LHCN-M2 (cell line): ENCODE measurements at regions not wholly inside any gene's neighbourhood (a gene's known extent, or its start where the extent isn't known, plus 50 kb on each side); places are given as distances from the start of the nearest gene placed in this dataset.
A peak's percentile ranks its signal among the peaks of the same experiment; 100 is the strongest.

Experiments used
- DNase-seq: peaks from one replicate; pipeline ENCODE4 v3.0.0-alpha.2; 2012; ENCODE audit warnings: low read depth

- no peak for DNase-seq
These were observed 166.5 kb upstream of the PPP1R2C start for GRCh38 chrX:42944381-42944998.

GRCh38 chrX:42946544-42947194 lies 168.7 kb upstream of the PPP1R2C start:
- DNase-seq = no peak

DNA sequence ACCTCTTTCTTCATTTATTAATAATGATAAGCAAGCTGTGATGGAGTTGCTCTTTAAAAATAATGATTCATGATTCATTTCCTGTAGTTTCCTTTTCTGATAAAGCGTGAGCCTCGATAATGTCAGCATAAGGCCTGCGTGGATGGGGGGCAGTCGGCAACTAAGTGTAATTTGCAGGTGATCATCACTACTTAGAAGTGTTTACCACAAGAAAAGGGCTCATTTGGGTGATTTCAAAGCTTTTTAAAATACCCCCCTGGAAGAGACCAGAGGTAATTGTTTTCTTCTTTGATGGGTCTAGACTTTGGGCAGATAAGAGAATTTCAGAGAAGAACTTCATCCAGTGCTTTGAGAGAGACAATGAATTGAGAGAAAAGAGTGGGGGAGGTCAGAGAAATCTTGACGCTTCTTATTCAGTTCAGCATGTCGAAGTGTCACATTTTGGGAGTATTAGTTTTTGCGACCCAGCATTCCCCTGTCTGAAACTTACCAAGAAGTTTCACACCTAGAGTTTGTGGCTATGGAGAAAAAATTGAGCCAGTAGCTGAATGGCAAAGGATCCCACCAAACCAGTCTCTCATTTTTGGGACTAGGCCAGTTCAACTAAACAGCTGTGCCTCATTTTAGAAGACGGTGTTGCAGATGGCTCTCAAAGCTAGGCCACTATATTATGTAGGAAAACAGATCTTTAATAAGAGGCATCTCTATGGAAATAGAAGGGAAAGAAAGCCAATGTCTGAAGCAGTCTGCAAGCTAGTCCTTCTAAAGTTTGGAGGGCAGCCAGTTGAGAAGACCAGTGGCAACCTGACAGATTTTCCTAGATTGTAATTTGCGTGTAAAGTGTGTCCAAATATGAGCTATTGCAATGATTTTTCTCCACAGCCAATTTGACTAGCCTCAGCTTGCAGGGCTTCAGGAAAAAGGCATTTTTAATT lies 171.0 kb upstream of the PPP1R2C start:
- no peak for DNase-seq

- no peak for DNase-seq
These were observed 173.8 kb upstream of the PPP1R2C start for GRCh38 chrX:42951747-42952146.

DNA sequence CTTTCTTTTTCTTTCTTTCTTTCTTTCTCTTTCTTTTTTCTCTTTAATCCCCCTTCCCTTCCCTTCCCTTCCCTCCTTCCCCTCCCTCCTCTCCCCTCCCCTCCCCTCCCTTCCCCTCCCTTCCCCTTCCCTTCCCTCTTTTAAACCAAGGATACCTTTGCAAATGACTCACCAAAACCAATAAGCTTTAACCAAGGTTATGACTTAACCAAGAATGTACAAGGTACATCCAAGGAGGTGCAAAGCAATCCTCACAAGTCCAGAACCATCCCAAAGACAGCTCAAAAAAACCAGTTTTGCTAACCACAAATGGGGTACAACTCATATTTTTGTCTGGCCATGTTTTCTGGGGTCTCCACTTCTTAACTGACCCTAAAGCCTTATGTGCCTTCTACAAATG lies 174.7 kb upstream of the PPP1R2C start:
- DNase-seq = no peak

DNA sequence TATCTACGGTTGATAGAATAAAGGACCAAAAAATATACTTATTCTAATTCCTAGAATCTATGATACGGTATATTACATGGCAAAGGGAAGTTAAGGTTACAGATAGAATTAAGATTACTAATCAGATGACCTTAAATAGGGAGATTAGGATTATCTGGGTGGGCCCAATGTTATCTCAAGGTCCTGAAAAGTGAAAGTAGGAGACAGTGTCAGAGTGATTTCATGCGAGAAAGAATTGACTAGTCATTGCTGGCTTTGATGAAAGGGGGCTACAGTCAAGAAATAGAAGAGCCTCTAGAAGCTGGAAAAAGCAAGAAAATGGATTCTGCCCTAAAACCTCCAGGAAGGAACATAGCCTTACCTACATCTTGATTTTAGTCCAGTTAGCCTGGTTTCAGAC lies 176.9 kb upstream of the PPP1R2C start:
- DNase-seq = no peak

- DNase-seq = no peak
These were observed 177.4 kb upstream of the PPP1R2C start for GRCh38 chrX:42955349-42955748.

DNA sequence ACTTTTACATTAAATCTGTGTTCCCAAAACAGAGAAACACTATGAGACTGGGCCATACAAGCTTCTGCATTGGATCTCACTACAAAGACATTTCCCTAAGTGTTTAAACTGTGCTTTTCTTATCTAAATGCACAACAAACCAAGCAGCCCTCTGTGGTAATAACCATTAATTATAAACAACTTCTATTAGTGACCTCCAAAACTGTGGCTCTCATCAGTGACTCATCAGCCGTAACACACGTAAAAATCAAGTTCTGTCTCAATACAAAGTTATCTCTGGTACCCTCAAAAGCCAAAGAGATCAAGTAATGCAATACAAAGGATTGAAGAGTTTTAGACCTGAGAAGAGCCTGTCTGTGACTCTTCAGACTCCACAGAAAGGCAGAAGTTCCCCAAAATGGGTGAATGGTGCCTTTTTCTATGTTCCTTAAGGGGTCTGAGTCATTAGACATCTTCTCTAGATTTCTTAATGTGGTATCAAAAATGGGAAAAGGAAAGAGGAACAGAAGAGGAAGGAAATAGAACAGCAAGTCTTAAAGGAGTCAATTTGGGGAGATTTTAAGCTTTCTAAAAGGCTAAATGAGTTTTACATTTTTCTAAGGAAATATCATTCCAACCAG lies 189.8 kb upstream of the PPP1R2C start:
- no peak for DNase-seq

DNA sequence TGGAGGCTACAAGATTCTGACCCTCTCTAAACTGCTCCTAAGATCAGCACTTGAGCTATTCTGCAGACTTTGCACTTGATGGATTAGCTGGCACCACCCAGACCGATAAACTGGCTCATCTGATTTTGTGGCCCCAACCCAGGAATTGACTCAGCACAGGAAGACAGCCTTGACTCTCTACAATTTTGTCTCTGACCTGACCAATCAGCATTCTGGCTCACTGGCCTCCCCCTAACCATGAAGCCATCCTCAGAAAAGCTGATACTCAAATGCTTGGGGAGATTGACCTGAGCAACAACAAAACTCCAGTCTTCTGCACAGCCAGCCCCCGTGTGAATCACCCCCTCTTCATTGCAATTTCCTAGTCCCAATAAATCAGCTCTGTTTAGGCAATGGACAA lies 195.4 kb upstream of the PPP1R2C start:
- DNase-seq = no peak

- no peak for DNase-seq
These were observed 197.9 kb upstream of the PPP1R2C start for GRCh38 chrX:42975906-42976305.

DNA sequence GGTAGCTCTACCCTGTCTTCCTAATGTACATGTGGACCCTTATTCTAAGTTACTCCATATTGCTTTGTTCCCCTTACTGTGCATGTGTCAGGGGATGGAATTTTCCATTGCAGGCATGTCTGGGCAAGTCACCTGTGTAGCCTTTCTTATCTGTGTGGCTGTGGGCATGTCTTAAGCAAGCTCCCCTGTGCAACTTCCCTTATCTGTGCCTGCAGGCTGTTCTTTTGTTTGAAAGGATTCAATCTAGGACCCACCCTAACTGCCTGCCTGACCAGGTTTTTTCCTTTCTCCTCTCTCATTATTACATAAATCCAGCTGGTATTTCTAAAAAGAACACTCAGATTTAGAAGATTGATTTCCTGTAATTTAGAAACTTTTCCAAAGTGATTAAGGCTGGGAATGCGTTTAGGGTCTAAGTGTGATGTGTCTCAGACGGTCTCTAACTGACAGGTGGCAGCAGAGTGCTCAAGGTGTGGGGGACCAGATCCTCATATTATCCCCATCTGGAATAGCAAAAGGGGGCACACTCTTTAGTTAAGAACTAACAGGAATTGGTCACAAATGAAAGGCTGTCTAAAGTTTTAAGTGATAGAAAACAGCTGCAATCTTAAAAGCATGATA lies 198.9 kb upstream of the PPP1R2C start:
- DNase-seq = no peak

DNA sequence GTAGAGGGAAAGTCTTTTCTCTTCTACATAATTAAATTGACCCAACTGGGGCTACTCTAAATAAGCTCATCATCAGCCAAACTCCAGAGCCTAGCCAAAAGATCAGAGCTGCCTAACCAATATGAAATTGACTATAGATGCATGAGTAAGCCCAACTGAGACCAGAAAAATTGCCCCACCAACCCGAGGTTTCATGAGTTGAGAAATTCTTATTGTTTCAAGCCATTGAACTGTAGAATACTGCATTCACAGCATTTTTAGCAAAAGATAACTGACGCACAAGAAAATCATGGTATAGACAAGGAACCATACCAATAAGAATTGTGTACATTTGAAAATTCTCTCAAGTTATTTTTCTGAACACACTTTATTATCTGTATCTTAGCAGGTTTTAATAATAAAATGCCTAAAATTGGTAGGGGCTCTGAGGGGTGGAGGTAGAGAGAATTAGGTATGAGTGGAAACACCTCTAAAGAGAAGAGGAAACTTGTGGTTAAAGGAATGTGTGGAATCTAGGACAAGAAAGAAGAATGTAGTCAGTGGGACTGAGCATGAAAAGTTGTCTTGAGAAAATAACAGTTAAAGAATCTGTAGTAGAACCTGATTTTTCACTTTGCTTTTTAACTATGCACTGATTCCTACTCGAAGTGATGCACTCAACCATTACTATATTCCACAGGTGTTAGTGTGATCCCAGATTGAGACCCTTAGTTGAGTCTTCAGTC lies 200.9 kb upstream of the PPP1R2C start:
- DNase-seq = no peak

DNA sequence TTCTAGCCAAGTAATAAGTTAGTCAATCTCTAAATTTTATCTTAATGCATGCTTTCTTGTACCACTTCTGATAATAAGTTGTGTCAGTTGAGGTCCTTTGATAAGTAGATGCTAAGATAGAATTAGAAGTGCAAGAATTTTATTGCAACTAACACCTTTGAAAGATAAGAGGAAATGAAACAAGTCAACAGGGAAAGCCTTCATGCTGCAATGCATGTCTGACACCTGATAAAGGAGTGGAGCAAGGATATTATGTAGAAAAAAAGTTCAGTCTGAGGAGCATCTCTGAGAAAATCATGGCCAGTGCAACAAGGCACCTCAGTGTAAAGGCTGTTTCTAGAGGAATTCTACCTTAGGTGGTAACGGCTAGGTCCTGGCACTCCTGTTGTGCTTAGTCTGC lies 210.7 kb upstream of the PPP1R2C start:
- DNase-seq = no peak

DNA sequence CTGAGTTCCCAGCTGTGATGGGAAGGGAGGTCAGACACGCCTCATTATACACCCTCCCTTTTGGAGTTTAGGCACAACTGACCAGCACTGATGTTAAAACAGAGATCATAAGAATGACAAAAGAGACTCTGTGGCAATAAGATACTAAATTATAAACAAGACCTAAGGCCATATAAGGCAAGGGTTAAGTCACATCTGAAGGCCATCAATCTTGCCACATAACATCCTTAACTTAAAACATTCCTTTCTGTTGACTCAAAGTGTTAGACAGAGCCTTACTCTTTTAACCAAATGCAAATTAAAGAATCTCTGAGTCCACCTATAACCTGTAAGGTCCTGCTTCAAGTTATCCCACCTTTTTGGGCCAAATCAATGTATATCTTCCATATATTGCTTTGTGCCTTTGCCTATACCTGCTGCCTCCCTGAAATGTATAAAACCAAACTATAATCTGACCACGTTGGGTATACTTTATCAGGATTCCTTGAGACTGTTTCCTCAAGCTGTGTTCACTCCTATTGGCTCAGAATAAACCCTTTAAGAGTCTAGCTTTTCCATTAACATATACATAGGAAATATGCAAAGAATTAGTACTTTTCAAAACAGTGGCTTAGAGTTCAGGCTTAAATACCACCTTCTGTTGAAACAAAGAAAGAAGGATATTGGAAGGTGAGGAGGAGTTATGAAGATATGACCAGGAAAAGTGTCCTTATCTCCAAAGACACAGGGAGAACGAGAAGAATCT lies 214.4 kb upstream of the PPP1R2C start:
- DNase-seq = peak; percentile 9

DNA sequence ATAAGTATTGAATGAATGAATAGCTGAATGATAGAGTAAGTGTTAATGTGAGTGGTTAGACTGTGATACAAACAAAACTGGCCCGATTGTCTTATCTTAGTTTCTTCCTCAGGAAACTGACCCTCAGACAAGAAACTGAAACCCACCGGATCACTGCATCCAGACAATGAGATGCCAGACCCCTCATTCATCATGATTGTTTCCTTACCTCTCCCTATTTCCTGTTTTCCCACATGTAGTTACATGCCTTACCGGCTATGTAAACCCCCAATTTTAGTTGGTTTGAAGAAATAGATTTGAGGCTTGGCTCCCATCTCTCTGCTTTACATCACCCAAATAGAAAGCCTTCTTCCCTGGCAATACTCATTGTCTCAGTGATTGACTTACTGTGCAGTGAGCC lies 218.9 kb upstream of the PPP1R2C start:
- no peak for DNase-seq

DNA sequence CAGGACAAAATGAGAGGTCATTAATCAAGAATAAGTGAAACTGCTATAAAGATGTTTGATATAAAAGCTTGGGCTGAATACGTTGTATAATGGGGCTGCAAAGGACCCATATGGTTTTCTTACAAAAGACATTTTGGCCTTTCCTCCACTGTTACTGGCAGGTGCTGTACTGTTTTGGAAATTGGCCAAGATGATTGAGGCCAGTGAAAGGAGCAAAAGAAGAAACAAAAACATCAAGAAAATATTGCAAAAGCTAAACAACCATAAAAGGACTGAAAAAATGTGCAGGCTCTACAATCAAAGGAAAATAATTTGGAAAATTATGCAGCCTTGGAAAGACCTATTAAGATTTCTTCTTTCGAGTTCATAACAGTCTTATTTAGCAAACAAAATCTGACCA lies 222.2 kb upstream of the PPP1R2C start:
- DNase-seq = no peak

DNA sequence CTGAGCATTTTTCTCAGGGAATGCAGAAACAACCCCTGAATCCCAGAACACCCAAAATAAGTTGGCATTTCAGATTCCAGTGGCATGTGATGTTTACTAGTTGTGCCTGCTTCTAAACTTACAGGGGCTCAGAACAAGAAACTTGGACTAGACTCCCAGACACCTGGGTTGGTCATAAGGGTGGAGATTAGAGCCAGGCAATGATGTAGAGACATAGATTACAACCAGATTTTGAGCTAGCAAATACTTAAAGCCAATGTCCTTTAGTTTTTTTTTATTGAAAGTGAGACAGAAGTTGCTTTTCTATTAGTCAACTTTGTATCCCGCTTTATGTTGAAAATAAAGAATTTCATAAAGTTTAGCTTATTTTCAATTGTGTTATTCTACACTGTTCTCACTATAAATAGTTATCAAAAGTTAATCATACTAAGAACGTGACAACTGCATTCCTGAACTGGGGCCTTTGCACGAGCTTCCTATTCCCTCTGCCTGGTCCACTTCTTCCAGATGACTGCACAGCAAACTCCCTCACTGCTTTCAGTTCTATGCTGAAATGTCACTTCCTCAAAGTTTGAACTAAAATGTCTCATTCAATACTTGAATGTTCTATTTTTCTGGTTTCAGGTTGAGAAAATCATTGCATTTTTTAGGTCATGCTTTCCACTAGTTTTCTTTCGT lies 224.7 kb upstream of the PPP1R2C start:
- DNase-seq = no peak

DNA sequence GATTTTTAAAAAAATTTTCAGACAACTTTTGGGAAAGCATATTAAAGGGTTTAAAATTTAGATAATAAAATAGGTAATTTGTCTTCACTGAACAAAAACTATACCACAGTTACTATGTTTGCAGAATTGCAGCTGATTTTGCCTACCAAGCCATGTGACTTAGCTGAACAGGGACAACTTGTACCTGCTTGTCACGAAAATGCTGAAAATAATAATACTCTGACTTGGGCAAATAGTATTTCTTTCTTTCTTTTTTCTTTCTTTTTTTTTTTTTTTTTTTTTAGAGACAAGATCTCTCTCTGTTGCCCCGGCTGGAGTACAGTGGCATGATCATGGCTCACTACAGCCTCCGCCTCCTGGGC lies 225.2 kb upstream of the PPP1R2C start:
- no peak for DNase-seq

- no peak for DNase-seq
These were observed 226.0 kb upstream of the PPP1R2C start for GRCh38 chrX:43003939-43004338.

DNA sequence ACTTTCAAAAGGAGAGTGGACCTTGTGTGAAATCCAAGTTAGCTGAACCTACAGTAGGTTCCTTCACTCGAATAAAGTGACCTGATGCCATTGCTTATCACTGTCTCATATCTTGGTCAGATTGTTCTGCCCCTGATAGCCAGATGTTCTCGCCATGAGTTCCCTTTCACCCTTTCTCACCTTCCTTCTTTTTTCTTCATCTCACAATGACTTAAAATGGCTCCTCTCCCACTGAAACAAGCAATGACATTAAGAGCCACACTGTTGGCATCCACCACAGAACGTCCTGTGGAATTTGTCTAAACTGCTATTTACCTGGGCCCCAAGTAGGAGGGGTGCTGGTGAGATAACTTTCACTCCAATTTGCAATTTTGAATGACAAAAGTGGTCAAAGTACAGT lies 227.6 kb upstream of the PPP1R2C start:
- DNase-seq = no peak
